Fibroblast of mammary gland (primary cell): ENCODE measurements at regions not wholly inside any gene's neighbourhood (a gene's known extent, or its start where the extent isn't known, plus 50 kb on each side); places are given as distances from the start of the nearest gene placed in this dataset.

Experiments
- DNase-seq: peaks from one replicate; pipeline ENCODE4 v3.0.0-alpha.2; 2010; ENCODE audit warnings: low read depth
- H3K4me3 ChIP-seq: 2 replicates; pipeline ENCODE4 v1.5.1; 2011; ENCODE audit warnings: low read depth, mild to moderate bottlenecking, low read length, moderate library complexity; ENCODE audit not compliant: control insufficient read depth
- TF ChIP-seq, protein P1 (sequence below): conservative IDR thresholded peaks from 2 replicates; pipeline ENCODE4 v1.5.1; 2011; ENCODE audit warnings: low read depth, low read length, inconsistent platforms; ENCODE audit not compliant: control insufficient read depth, insufficient read depth

DNA sequence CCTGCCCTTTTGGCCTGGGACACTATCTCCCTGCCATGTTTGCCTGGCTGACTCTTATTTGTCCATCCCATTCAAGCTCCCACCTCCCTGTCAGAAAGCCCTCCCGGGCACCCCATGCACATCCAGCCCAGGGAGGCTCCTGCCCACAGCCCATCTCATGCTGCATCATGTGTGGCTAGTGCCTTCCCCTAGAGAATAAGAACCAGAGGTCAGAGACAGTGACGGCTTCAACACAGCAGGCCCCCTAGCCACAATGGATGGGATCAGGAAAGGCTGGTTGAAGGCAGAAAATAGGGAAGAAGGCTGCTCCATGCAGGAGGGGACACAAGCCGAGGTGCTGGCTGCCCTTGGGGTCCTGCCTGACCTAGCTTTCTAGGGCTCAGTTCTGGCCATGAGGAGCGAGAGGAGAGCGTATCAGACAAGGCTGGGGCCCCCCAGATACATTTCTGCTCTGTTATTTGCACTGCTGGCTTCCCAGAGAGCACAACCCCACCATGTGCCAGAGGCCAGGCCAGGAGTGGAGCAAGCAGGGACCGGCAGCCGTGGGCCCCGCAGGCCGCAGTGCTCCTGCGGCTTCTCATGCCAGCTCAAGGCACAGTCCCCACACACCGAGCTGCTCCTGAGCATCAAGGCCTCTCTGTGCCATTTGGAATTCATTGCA lies 161.1 kb upstream of the ZMIZ1 start:
- H3K4me3 ChIP-seq = no peak overlapping the region
- DNase-seq = no peak
- TF ChIP-seq, protein P1, sequence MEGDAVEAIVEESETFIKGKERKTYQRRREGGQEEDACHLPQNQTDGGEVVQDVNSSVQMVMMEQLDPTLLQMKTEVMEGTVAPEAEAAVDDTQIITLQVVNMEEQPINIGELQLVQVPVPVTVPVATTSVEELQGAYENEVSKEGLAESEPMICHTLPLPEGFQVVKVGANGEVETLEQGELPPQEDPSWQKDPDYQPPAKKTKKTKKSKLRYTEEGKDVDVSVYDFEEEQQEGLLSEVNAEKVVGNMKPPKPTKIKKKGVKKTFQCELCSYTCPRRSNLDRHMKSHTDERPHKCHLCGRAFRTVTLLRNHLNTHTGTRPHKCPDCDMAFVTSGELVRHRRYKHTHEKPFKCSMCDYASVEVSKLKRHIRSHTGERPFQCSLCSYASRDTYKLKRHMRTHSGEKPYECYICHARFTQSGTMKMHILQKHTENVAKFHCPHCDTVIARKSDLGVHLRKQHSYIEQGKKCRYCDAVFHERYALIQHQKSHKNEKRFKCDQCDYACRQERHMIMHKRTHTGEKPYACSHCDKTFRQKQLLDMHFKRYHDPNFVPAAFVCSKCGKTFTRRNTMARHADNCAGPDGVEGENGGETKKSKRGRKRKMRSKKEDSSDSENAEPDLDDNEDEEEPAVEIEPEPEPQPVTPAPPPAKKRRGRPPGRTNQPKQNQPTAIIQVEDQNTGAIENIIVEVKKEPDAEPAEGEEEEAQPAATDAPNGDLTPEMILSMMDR = no peak

DNA sequence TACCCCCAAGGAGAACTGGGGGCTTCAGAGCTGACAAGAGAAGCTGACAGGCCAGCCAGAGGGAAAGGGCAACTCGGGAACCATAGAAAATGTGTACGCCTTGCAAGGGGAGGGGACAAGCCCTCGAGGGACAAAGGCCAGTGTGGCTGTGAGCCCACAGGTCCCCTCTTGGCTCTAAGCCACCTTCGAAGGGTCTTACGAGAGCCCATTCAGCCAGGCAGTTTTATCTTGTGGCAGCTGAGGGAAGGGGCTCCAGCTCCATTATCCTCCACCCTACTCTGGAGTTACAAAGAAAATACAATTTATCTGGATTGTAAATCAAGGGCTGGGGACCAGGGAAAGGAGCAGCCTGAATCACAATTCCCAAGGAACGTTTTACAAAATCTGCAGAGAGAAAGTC lies 159.5 kb upstream of the ZMIZ1 start:
- no peak for DNase-seq
- TF ChIP-seq, protein P1 = no peak
- no peak overlapping the region for H3K4me3 ChIP-seq

DNA sequence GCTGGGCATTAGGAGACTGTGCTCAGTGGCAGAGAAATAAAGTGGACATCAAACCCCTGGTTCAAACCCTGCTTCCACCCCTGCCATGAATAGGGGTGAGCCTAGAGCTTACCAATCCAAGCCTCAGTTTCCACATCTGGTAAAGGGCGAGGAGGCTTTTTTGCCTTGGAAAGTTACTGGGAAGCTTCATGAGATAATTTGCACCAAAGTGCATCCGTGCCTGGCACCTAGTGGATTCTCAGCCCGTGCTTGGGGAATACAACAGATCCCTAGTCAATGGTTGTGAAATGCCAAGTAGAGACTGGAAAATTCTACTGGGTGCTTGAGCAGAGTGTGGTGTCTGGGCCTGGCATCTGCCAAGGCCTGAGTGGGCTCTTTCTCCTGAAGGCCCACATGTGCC lies 158.7 kb upstream of the ZMIZ1 start:
- H3K4me3 ChIP-seq = no peak overlapping the region
- no peak for DNase-seq
- TF ChIP-seq, protein P1 = no peak

DNA sequence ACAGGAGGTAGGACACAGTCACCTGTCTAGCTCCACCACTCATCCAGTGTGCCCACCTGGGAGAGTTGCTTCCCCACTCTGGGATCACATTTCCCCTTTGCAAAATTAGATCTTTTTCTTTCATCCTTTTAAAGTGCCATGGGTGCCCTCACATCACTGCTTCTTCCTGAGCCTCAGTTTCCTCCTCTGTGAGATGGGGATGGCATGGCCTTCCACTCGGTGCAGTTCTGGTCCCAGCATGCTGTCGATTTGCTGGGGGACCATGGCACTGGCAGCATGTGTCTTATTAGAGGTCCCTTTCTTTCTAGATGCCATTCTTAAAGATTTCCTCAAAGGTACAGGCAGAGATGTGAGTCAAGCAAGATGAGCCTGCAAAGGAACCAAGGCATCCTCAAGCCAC lies 158.3 kb upstream of the ZMIZ1 start:
- DNase-seq = no peak
- TF ChIP-seq, protein P1 = no peak
- no peak overlapping the region for H3K4me3 ChIP-seq

DNA sequence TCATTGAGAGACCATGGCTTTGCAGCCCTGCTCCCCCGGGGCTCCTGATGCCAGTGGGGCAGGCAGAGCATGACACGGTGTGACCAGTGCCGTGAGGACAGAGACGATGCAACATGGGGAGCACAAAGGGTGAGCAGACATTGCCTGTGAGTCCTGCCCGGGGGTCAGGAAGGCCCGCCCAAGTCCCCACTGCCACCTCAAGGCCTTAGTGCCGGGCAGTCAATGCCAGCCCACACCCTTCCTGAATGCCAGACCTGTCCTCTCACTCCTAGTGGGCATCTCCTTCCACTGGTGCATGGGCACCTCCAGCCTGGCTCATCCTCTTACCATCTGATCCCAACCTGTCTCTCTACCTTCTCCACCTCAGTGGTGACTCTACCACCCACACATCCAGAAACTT lies 157.9 kb upstream of the ZMIZ1 start:
- no peak for DNase-seq
- no peak overlapping the region for H3K4me3 ChIP-seq
- TF ChIP-seq, protein P1 = no peak

DNA sequence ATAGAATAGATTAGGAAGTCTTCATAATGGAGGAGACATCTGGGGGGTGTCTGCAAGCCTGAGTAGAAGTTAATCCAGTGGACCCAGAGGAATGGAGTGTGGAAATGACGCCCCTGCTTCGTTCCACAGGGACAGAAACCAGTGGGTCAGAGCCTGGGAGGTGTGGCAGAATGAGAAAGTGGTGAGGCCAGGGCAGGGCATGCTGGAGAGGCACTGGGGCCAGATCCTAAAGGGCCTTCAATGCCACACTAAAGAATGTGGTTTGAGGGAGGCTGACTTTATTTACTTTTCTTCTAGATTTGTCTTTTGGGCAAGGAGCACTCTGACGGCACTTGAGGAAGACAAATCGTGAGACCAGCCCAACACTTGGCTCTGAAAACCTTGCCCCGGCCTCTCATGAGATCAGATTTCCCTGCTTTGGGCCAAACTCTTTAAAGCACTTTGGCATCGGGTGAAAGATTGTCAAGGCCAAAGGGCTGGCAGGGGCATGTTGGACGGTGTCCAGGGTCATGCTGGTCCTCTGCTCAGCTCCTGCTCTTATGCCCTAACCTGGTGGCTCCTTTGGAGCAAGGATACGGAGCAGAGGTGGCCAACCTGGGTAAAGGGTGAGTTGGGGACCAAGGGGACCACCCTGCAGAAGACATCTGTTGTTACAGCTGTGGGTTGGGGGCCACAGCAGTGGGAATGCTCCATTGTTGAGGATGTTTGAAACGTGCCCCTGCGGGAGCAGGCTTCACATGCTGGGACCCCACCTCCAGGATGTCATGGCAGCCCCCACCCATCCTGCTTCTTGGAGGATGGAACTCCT lies 157.0 kb upstream of the ZMIZ1 start:
- no peak for DNase-seq
- no peak overlapping the region for H3K4me3 ChIP-seq
- TF ChIP-seq, protein P1 = no peak
